ENCODE measurements at regions not wholly inside any gene's neighbourhood (a gene's known extent, or its start where the extent isn't known, plus 50 kb on each side); places are given as distances from the start of the nearest gene placed in this dataset.

DNA sequence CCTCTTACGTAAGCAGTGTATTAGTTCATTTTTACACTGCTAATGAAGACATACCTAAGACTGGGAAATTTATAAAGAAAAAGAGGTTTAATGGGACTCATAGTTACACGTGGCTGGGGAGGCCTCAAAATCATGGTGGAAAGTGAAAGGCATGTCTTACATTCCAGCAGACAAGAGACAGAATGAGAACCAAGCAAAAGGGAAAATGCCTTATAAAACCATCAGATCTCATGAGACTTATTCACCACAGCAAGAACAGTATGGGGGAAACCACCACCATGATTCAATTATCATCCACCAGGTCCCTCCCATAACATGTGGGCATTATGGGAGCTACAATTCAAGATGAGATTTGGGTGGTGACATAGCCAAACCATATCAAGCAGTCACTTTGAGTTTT lies 126.3 kb upstream of the CXCL12 start:
- no peak for DNase-seq
- peak overlapping the region; percentile 13; the same call in 1 of the 2 replicates for H3K9ac ChIP-seq
- H3K36me3 ChIP-seq (ENCODE audit: low read depth): no peaks in the 10 kb centered on the region
- no peak overlapping the region for H3K4me3 ChIP-seq
- no peak overlapping the region for H2AFZ ChIP-seq
- peak overlapping the region; percentile 74 for H3K27ac ChIP-seq
- H3K4me1 ChIP-seq (ENCODE audit: insufficient read depth): peaks cover 25% of the 10 kb centered on the region
- peaks cover 9% of the 10 kb centered on the region for H3F3A ChIP-seq (ENCODE audit: insufficient read depth)
- H3K79me2 ChIP-seq (ENCODE audit: insufficient read depth): no peaks in the 10 kb centered on the region
- H3K9me2 ChIP-seq (ENCODE audit: insufficient read depth): no peaks in the 10 kb centered on the region
- H3K27me3 ChIP-seq (replicated peaks; ENCODE audit: insufficient read depth): no peaks in the 10 kb centered on the region
- 91% methylated on average over 2 of the region's 2 CpGs for WGBS, 2 experiments (ENCODE audit: low coverage in 1 of 2, low lambda C conversion rate in 2 of 2, missing lambda C conversion rate in 2 of 2)
- TF ChIP-seq EZH2phosphoT487 (IDR thresholded peaks at IDR 0.05; ENCODE audit: insufficient read depth, low read depth) (no peak), EZH2 (IDR thresholded peaks at IDR 0.05; ENCODE audit: insufficient read depth, poor library complexity, severe bottlenecking) (no peak)
- H3K4me2 ChIP-seq (ENCODE audit: unreplicated experiment): peak overlapping the region; percentile 11
- H3K9me3 ChIP-seq (ENCODE audit: low read depth): no peaks in the 10 kb centered on the region
- in situ Hi-C loops (cut with MboI): no loop called here
- H4K20me1 ChIP-seq (ENCODE audit: insufficient read depth): no peaks in the 10 kb centered on the region

DNA sequence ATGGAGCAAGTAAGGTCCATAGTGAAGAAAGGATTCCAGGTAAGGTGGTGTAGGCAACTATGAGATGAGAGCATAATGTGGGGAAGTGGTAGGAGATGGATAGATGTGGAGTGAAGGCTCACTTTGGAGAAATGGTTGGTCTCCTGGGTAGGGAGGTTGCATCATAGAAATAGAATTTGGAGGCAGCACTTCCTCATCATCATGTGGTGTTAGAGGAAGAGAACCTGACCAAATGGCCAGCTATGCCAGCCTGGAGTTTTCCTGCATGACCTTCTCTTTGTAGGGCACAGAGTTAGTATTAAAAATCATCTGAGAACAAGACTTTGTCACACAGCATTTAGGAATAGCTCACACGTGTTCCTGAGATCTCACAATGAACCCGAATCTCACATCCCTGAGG lies 126.7 kb upstream of the CXCL12 start:
- Histone ChIP-seq H4K20me1 (ENCODE audit: insufficient read depth) (no peaks in the 10 kb centered on the region), H3K27me3 (replicated peaks; ENCODE audit: insufficient read depth) (no peaks in the 10 kb centered on the region), H3K4me1 (ENCODE audit: insufficient read depth) (peaks cover 25% of the 10 kb centered on the region), H2AFZ (no peak overlapping the region), H3F3A (ENCODE audit: insufficient read depth) (peaks cover 9% of the 10 kb centered on the region), H3K27ac (peak overlapping the region; percentile 74), H3K36me3 (ENCODE audit: low read depth) (no peaks in the 10 kb centered on the region), H3K9me2 (ENCODE audit: insufficient read depth) (no peaks in the 10 kb centered on the region), H3K9ac (no peak overlapping the region; the same call in 1 of the 2 replicates), H3K4me3 (no peak overlapping the region), H3K9me3 (ENCODE audit: low read depth) (no peaks in the 10 kb centered on the region), H3K79me2 (ENCODE audit: insufficient read depth) (no peaks in the 10 kb centered on the region), H3K4me2 (ENCODE audit: unreplicated experiment) (peak overlapping the region; percentile 11)
- TF ChIP-seq EZH2 (IDR thresholded peaks at IDR 0.05; ENCODE audit: insufficient read depth, poor library complexity, severe bottlenecking): no peak
- TF ChIP-seq EZH2phosphoT487 (IDR thresholded peaks at IDR 0.05; ENCODE audit: insufficient read depth, low read depth): no peak
- WGBS, 2 experiments (ENCODE audit: low coverage in 1 of 2, low lambda C conversion rate in 2 of 2, missing lambda C conversion rate in 2 of 2): 79 to 90% methylated on average over 2 of the region's 2 CpGs
- DNase-seq: no peak
- in situ Hi-C loops (cut with MboI): no loop called here

DNA sequence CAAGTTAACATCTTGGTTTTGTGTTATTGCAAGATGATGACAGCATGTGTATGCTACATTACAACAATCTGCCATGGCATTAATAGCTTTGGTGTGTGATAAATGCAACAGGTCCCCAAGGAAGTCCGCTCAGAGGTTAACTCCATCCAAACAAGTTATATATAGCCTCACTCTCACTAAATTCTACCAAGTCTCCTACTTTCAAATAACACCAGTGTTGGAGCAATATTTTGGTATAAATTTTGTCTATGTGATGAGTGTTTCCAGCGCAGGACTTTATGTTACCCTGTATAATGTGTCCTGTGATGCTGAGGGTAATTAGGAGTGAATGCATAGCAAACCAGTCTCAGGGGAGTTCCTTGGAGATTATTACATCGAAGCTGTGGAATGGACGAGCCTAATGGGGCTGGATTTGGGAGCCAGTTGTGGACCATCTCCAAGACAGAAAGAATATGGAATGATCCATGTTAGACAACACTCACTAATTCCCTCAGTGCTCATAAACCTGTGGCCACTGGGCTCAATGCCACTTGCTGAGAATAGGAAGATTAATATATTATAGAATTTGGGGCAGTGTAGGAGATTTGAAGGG lies 127.6 kb upstream of the CXCL12 start:
- Histone ChIP-seq H2AFZ (no peak overlapping the region), H3K9me3 (ENCODE audit: low read depth) (no peaks in the 10 kb centered on the region), H3K4me3 (no peak overlapping the region), H3K9ac (no peak overlapping the region), H3K4me1 (ENCODE audit: insufficient read depth) (peaks cover 25% of the 10 kb centered on the region), H3K27me3 (replicated peaks; ENCODE audit: insufficient read depth) (no peaks in the 10 kb centered on the region), H3K36me3 (ENCODE audit: low read depth) (no peaks in the 10 kb centered on the region), H3K79me2 (ENCODE audit: insufficient read depth) (no peaks in the 10 kb centered on the region), H3K9me2 (ENCODE audit: insufficient read depth) (no peaks in the 10 kb centered on the region), H3K4me2 (ENCODE audit: unreplicated experiment) (no peak overlapping the region), H3F3A (ENCODE audit: insufficient read depth) (peaks cover 9% of the 10 kb centered on the region), H4K20me1 (ENCODE audit: insufficient read depth) (no peaks in the 10 kb centered on the region), H3K27ac (no peak overlapping the region)
- WGBS, 2 experiments (ENCODE audit: low coverage in 1 of 2, low lambda C conversion rate in 2 of 2, missing lambda C conversion rate in 2 of 2): 95 to 97% methylated on average over 4 of the region's 4 CpGs
- in situ Hi-C loops (cut with MboI): no loop called here
- TF ChIP-seq EZH2phosphoT487 (IDR thresholded peaks at IDR 0.05; ENCODE audit: insufficient read depth, low read depth) (no peak), EZH2 (IDR thresholded peaks at IDR 0.05; ENCODE audit: insufficient read depth, poor library complexity, severe bottlenecking) (no peak)
- no peak for DNase-seq

GRCh38 chr10:44513591-44513990 lies 128.7 kb upstream of the CXCL12 start:
- H3K9me2 ChIP-seq (ENCODE audit: insufficient read depth): no peaks in the 10 kb centered on the region
- H3K4me1 ChIP-seq (ENCODE audit: insufficient read depth): peaks cover 25% of the 10 kb centered on the region
- no peaks in the 10 kb centered on the region for H3K36me3 ChIP-seq (ENCODE audit: low read depth)
- H3K9ac ChIP-seq: peak overlapping the region; percentile 19; the same call in 1 of the 2 replicates
- H3K4me2 ChIP-seq (ENCODE audit: unreplicated experiment): peak overlapping the region; percentile 37
- no peak overlapping the region for H3K4me3 ChIP-seq
- H2AFZ ChIP-seq: peak overlapping the region; percentile 61
- no peaks in the 10 kb centered on the region for H3K9me3 ChIP-seq (ENCODE audit: low read depth)
- DNase-seq: peak; percentile 78
- no peaks in the 10 kb centered on the region for H3K79me2 ChIP-seq (ENCODE audit: insufficient read depth)
- WGBS, 2 experiments (ENCODE audit: low coverage in 1 of 2, low lambda C conversion rate in 2 of 2, missing lambda C conversion rate in 2 of 2): 9 to 15% methylated on average over 5 of the region's 5 CpGs
- TF ChIP-seq EZH2phosphoT487 (IDR thresholded peaks at IDR 0.05; ENCODE audit: insufficient read depth, low read depth): no peak
- TF ChIP-seq EZH2 (IDR thresholded peaks at IDR 0.05; ENCODE audit: insufficient read depth, poor library complexity, severe bottlenecking): no peak
- H4K20me1 ChIP-seq (ENCODE audit: insufficient read depth): no peaks in the 10 kb centered on the region
- peaks cover 9% of the 10 kb centered on the region for H3F3A ChIP-seq (ENCODE audit: insufficient read depth)
- no peaks in the 10 kb centered on the region for H3K27me3 ChIP-seq (replicated peaks; ENCODE audit: insufficient read depth)
- H3K27ac ChIP-seq: peak overlapping the region; percentile 28
- in situ Hi-C loops (cut with MboI): no loop called here
